ENCODE measurements at regions not wholly inside any gene's neighbourhood (a gene's known extent, or its start where the extent isn't known, plus 50 kb on each side); places are given as distances from the start of the nearest gene placed in this dataset.
"Not testable (repeated sequence)": the region's sequence is repeated elsewhere in the genome, so short reads cannot be mapped to it uniquely, and the experiment has no call there.

GRCh38 chr7:13117592-13117991, 430.2 kb downstream of the ARL4A start:
- in situ Hi-C loops (cut with HindIII; ENCODE audit: low sequenced_read_pairs) = no loop called here
- no peak overlapping the region for H3K4me3 ChIP-seq (ENCODE audit: low read depth, low read length)
- no peak for TF ChIP-seq CTCF (IDR thresholded peaks at IDR 0.05; ENCODE audit: low read depth, low read length)
- DNase-seq (ENCODE audit: low read depth, low spot score) = no peak

- in situ Hi-C loops (cut with HindIII; ENCODE audit: low sequenced_read_pairs); DNase-seq (ENCODE audit: low read depth, low spot score); H3K4me3 ChIP-seq (ENCODE audit: low read depth, low read length): not testable (repeated sequence)
These were observed 437.2 kb downstream of the ARL4A start for GRCh38 chr7:13124629-13125028.

GRCh38 chr7:13126347-13126746, 438.9 kb downstream of the ARL4A start:
- no peak for DNase-seq (ENCODE audit: low read depth, low spot score)
- no peak for TF ChIP-seq CTCF (IDR thresholded peaks at IDR 0.05; ENCODE audit: low read depth, low read length)
- H3K4me3 ChIP-seq (ENCODE audit: low read depth, low read length) = no peak overlapping the region
- in situ Hi-C loops (cut with HindIII; ENCODE audit: low sequenced_read_pairs) = no loop called here

- no peak for DNase-seq (ENCODE audit: low read depth, low spot score)
- no peak for TF ChIP-seq CTCF (IDR thresholded peaks at IDR 0.05; ENCODE audit: low read depth, low read length)
- H3K4me3 ChIP-seq (ENCODE audit: low read depth, low read length) = no peak overlapping the region
- in situ Hi-C loops (cut with HindIII; ENCODE audit: low sequenced_read_pairs) = no loop called here
These were observed 442.9 kb downstream of the ARL4A start for GRCh38 chr7:13130321-13130720.

GRCh38 chr7:13130906-13131305, 443.5 kb downstream of the ARL4A start:
- DNase-seq (ENCODE audit: low read depth, low spot score); in situ Hi-C loops (cut with HindIII; ENCODE audit: low sequenced_read_pairs); H3K4me3 ChIP-seq (ENCODE audit: low read depth, low read length): not testable (repeated sequence)

GRCh38 chr7:13132314-13132713, 444.9 kb downstream of the ARL4A start:
- in situ Hi-C loops (cut with HindIII; ENCODE audit: low sequenced_read_pairs) = no loop called here
- H3K4me3 ChIP-seq (ENCODE audit: low read depth, low read length) = no peak overlapping the region
- DNase-seq (ENCODE audit: low read depth, low spot score) = no peak
- no peak for TF ChIP-seq CTCF (IDR thresholded peaks at IDR 0.05; ENCODE audit: low read depth, low read length)

GRCh38 chr7:13136345-13136744, 448.9 kb downstream of the ARL4A start:
- H3K4me3 ChIP-seq (ENCODE audit: low read depth, low read length); DNase-seq (ENCODE audit: low read depth, low spot score); in situ Hi-C loops (cut with HindIII; ENCODE audit: low sequenced_read_pairs): not testable (repeated sequence)

GRCh38 chr7:13139436-13139835, 452.0 kb downstream of the ARL4A start:
- in situ Hi-C loops (cut with HindIII; ENCODE audit: low sequenced_read_pairs) = no loop called here
- no peak overlapping the region for H3K4me3 ChIP-seq (ENCODE audit: low read depth, low read length)
- DNase-seq (ENCODE audit: low read depth, low spot score) = no peak
- TF ChIP-seq CTCF (IDR thresholded peaks at IDR 0.05; ENCODE audit: low read depth, low read length) = no peak
